OCI-LY3 (cell line): ENCODE measurements at regions not wholly inside any gene's neighbourhood (a gene's known extent, or its start where the extent isn't known, plus 50 kb on each side); places are given as distances from the start of the nearest gene placed in this dataset.

Experiments used
- H2AFZ ChIP-seq: fragments of 200-600, 300-600 bp; shearing (Covaris generic); 2 replicates; pipeline ENCODE4 v1.6.0; 2014; ENCODE audit warnings: antibody characterized with exemption, low read depth, low read length
- H3K27ac ChIP-seq: fragments of 200-600, 300-600 bp; sonication (generic); 2 replicates; pipeline ENCODE4 v1.5.1; 2014; ENCODE audit warnings: mild to moderate bottlenecking, low read length, moderate library complexity, mixed read lengths
- H3K27me3 ChIP-seq: fragments of 200-600, 300-600 bp; sonication (generic); 2 replicates; pipeline ENCODE4 v1.6.1; 2014; ENCODE audit warnings: low read depth, low read length, mixed read lengths
- H3K36me3 ChIP-seq: fragments of 200-600, 300-600 bp; sonication (generic); replicated peaks from 2 replicates; pipeline ENCODE3; 2014; ENCODE audit warnings: low read depth, low read length, mixed read lengths
- H3K4me1 ChIP-seq: fragments of 300-600, 200-600 bp; sonication (generic); 2 replicates; pipeline ENCODE4 v1.6.1; 2014; ENCODE audit warnings: low read length, mixed read lengths
- H3K4me2 ChIP-seq: fragments of 200-600, 300-600 bp; sonication (generic); 2 replicates; pipeline ENCODE4 v1.6.1; 2014; ENCODE audit warnings: low read length, mixed read lengths
- H3K4me3 ChIP-seq: fragments of 300-600, 200-600 bp; sonication (generic); 2 replicates; pipeline ENCODE4 v1.5.1; 2014; ENCODE audit warnings: antibody characterized with exemption, mild to moderate bottlenecking, low read length, moderate library complexity
- H3K79me2 ChIP-seq: fragments of 300-600, 200-600 bp; shearing (Covaris generic); 2 replicates; pipeline ENCODE4 v1.6.1; 2014; ENCODE audit warnings: mild to moderate bottlenecking, low read length, mixed read lengths
- H3K9ac ChIP-seq: fragments of 300-600, 200-600 bp; shearing (Covaris generic); 2 replicates; pipeline ENCODE4 v1.6.0; 2014; ENCODE audit warnings: mild to moderate bottlenecking, low read length, moderate library complexity
- H3K9me3 ChIP-seq: fragments of 200-600, 300-600 bp; shearing (Covaris generic); 2 replicates; pipeline ENCODE4 v1.6.1; 2014; ENCODE audit warnings: low read length, mixed read lengths; ENCODE audit not compliant: insufficient read depth
- H4K20me1 ChIP-seq: fragments of 200-600, 300-600 bp; sonication (generic); 2 replicates; pipeline ENCODE4 v1.6.1; 2016; ENCODE audit warnings: low read length, mixed read lengths; ENCODE audit not compliant: insufficient read depth
- EZH2phosphoT487 ChIP-seq: fragments of 200-600 bp; shearing (Covaris generic); IDR thresholded peaks from 2 replicates; pipeline ENCODE4 v1.6.1; 2018; ENCODE audit warnings: antibody characterized with exemption, mixed run types, low read depth
- TF ChIP-seq, protein P1 (sequence below): fragments of 200-600, 300-600 bp; sonication (generic); IDR thresholded peaks from 2 replicates; pipeline ENCODE4 v1.5.1; 2014; ENCODE audit warnings: antibody characterized with exemption, low read length, low read depth

- no peaks in the 10 kb centered on the region for H3K36me3 ChIP-seq
- H3K9me3 ChIP-seq, result peaks cover 3% of the 10 kb centered on the region; the same call in 1 of the 2 replicates
- H3K27ac ChIP-seq, result no peak overlapping the region
- no peak overlapping the region for H3K4me2 ChIP-seq
- H3K4me3 ChIP-seq, result no peak overlapping the region
- peaks cover 9% of the 10 kb centered on the region for H3K4me1 ChIP-seq
- H2AFZ ChIP-seq, result no peak overlapping the region
- no peaks in the 10 kb centered on the region for H3K79me2 ChIP-seq
- H3K27me3 ChIP-seq, result no peaks in the 10 kb centered on the region
- TF ChIP-seq, protein P1, sequence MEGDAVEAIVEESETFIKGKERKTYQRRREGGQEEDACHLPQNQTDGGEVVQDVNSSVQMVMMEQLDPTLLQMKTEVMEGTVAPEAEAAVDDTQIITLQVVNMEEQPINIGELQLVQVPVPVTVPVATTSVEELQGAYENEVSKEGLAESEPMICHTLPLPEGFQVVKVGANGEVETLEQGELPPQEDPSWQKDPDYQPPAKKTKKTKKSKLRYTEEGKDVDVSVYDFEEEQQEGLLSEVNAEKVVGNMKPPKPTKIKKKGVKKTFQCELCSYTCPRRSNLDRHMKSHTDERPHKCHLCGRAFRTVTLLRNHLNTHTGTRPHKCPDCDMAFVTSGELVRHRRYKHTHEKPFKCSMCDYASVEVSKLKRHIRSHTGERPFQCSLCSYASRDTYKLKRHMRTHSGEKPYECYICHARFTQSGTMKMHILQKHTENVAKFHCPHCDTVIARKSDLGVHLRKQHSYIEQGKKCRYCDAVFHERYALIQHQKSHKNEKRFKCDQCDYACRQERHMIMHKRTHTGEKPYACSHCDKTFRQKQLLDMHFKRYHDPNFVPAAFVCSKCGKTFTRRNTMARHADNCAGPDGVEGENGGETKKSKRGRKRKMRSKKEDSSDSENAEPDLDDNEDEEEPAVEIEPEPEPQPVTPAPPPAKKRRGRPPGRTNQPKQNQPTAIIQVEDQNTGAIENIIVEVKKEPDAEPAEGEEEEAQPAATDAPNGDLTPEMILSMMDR, result no peak
- TF ChIP-seq EZH2phosphoT487, result no peak
- no peaks in the 10 kb centered on the region for H4K20me1 ChIP-seq
- H3K9ac ChIP-seq, result no peak overlapping the region
Measured at GRCh38 chr1:168989985-168990384, 116.5 kb upstream of the ATP1B1 start.

DNA sequence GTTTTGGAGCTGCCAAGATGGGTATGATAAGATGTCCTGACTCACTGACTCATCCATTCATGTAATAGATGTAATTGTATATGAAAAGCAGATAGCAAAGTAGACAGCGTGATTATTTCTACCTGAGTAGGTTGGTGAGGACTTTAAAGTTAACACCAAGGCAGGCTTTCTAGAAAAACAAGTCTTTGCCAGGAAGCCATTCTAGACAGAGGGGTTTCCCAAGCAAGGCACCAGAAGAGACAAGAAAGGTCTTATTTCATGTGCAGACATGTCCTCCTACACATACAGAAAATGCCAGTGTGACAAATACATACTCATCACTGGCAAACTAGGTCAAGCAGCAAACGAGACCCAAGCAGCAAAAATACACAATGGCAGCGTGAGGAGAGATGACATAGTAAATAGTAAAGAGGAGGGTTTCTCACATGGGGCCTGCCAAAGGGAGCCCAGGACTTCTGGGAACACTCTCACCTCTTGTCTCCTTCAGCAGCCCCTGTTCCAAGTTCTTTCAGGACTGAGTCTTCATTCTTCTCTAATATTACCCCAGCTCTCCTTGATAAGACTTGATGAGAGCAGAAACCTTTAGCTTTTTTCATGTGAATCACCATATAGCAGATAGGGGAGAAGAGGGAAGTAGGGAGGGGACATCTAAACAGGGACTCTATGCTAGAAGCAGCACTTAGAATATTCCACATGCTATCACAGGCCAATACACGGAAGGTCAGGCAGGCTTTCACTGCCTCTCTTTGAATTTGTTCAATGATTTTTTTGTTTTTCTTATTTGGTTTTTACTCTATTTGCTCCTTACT, 114.6 kb upstream of the ATP1B1 start:
- H3K4me3 ChIP-seq, result no peak overlapping the region
- no peaks in the 10 kb centered on the region for H3K79me2 ChIP-seq
- no peaks in the 10 kb centered on the region for H3K36me3 ChIP-seq
- H3K27me3 ChIP-seq, result no peaks in the 10 kb centered on the region
- H4K20me1 ChIP-seq, result no peaks in the 10 kb centered on the region
- no peak overlapping the region for H3K4me2 ChIP-seq
- peak overlapping the region; percentile 42 for H2AFZ ChIP-seq
- TF ChIP-seq, protein P1, result no peak
- no peak for TF ChIP-seq EZH2phosphoT487
- H3K9ac ChIP-seq, result no peak overlapping the region
- peaks cover 4% of the 10 kb centered on the region; the same call in 1 of the 2 replicates for H3K4me1 ChIP-seq
- H3K9me3 ChIP-seq, result no peaks in the 10 kb centered on the region
- H3K27ac ChIP-seq, result no peak overlapping the region

DNA sequence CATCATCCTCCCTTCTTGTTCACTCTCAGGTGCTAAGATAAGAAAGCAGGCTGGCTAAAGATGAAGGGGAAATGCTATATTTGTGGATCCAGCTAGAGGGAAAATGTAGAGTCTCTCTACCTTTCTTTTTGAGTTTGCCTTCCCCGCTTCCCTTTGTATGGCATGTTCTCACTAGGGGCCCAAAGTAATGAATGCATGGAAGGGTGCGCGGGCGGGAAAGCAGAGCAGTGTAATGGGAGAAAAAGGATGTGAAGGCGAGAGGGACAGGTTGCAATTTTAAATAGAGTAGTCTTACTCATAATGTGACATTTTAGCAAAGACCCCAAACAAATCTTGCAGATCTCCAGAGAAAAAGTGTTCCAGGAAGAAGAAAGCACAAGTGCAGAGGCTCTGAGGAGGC, 105.1 kb upstream of the ATP1B1 start:
- Histone ChIP-seq H3K79me2 (no peaks in the 10 kb centered on the region), H2AFZ (no peak overlapping the region), H3K4me2 (no peak overlapping the region), H4K20me1 (no peaks in the 10 kb centered on the region), H3K9me3 (no peaks in the 10 kb centered on the region), H3K4me3 (no peak overlapping the region), H3K4me1 (no peaks in the 10 kb centered on the region), H3K27ac (no peak overlapping the region), H3K9ac (no peak overlapping the region), H3K36me3 (no peaks in the 10 kb centered on the region), H3K27me3 (no peaks in the 10 kb centered on the region)
- TF ChIP-seq, protein P1, result no peak
- no peak for TF ChIP-seq EZH2phosphoT487

GRCh38 chr1:169003864-169004516, 102.5 kb upstream of the ATP1B1 start:
- Histone ChIP-seq H4K20me1 (no peaks in the 10 kb centered on the region), H2AFZ (no peak overlapping the region), H3K27ac (no peak overlapping the region), H3K9me3 (no peaks in the 10 kb centered on the region), H3K4me1 (peaks cover under 1% of the 10 kb centered on the region; the same call in 1 of the 2 replicates), H3K27me3 (peaks cover 5% of the 10 kb centered on the region; the same call in 1 of the 2 replicates), H3K79me2 (no peaks in the 10 kb centered on the region), H3K4me3 (no peak overlapping the region), H3K36me3 (no peaks in the 10 kb centered on the region), H3K9ac (no peak overlapping the region), H3K4me2 (no peak overlapping the region)
- TF ChIP-seq, protein P1, result no peak
- TF ChIP-seq EZH2phosphoT487, result no peak
